ENCODE measurements at regions not wholly inside any gene's neighbourhood (a gene's known extent, or its start where the extent isn't known, plus 50 kb on each side); places are given as distances from the start of the nearest gene placed in this dataset.
A peak's percentile ranks its signal among the peaks of the same experiment; 100 is the strongest.

- Histone ChIP-seq H3K18ac (ENCODE audit: low read length) (no peak overlapping the region), H3K9ac (ENCODE audit: low read length) (no peak overlapping the region), H4K12ac (ENCODE audit: low read depth, low read length) (no peak overlapping the region), H2AFZ (ENCODE audit: insufficient read depth, low read length, poor library complexity) (no peak overlapping the region), H3K27me3 (ENCODE audit: insufficient read depth, low read length) (no peaks in the 10 kb centered on the region), H4K91ac (ENCODE audit: low read depth, low read length) (peak overlapping the region; percentile 25), H2BK5ac (ENCODE audit: low read depth, low read length, poor library complexity) (no peak overlapping the region), H2BK12ac (ENCODE audit: low read length) (peak overlapping the region; percentile 37), H3K79me2 (ENCODE audit: control insufficient read depth, insufficient read depth, low read length, poor library complexity) (peaks cover 5% of the 10 kb centered on the region), H3K79me1 (ENCODE audit: low read length) (peaks cover 28% of the 10 kb centered on the region), H3K14ac (ENCODE audit: low read length) (peak overlapping the region; percentile 18), H2AK5ac (ENCODE audit: low read length) (no peak overlapping the region), H2BK120ac (ENCODE audit: insufficient read depth, low read length, poor library complexity) (peak overlapping the region; percentile 35), H3K4me3 (ENCODE audit: low read depth, low read length) (no peak overlapping the region), H4K8ac (ENCODE audit: low read depth, low read length) (no peak overlapping the region), H3K9me3 (ENCODE audit: insufficient read depth, low read depth, low read length) (peaks cover 3% of the 10 kb centered on the region), H3K36me3 (ENCODE audit: control insufficient read depth in 1 of 2, insufficient read depth in 2 of 2, low read length in 2 of 2) (peaks cover 0 to 1% of the 10 kb centered on the region in 2 experiments), H3K4me1 (ENCODE audit: control insufficient read depth in 1 of 2, insufficient read depth in 2 of 2, low read length in 2 of 2) (peaks cover 11 to 21% of the 10 kb centered on the region in 2 experiments), H3K4ac (ENCODE audit: low read depth, low read length) (no peak overlapping the region), H3K23ac (ENCODE audit: low read length) (no peak overlapping the region), H3K4me2 (ENCODE audit: low read length) (no peak overlapping the region), H3K27ac (ENCODE audit: low read depth, low read length) (no peak overlapping the region)
- no CpG with 5 or more reads among the region's 2 CpGs for WGBS (ENCODE audit: extremely low coverage, insufficient coverage, insufficient read length)
- DNase-seq, result peak in 1 of 2 donors; percentile 35
These were observed 163.9 kb downstream of the DDX1 start for GRCh38 chr2:15755528-15755927.

GRCh38 chr2:15756011-15756550 is 164.4 kb downstream of the DDX1 start:
- Histone ChIP-seq H3K4me2 (ENCODE audit: low read length) (no peak overlapping the region), H3K79me1 (ENCODE audit: low read length) (peaks cover 23% of the 10 kb centered on the region), H3K14ac (ENCODE audit: low read length) (no peak overlapping the region), H3K36me3 (ENCODE audit: control insufficient read depth in 1 of 2, insufficient read depth in 2 of 2, low read length in 2 of 2) (peaks cover 0 to 1% of the 10 kb centered on the region in 2 experiments), H3K18ac (ENCODE audit: low read length) (no peak overlapping the region), H3K27me3 (ENCODE audit: insufficient read depth, low read length) (no peaks in the 10 kb centered on the region), H3K27ac (ENCODE audit: low read depth, low read length) (no peak overlapping the region), H2BK120ac (ENCODE audit: insufficient read depth, low read length, poor library complexity) (peak overlapping the region; percentile 56), H3K79me2 (ENCODE audit: control insufficient read depth, insufficient read depth, low read length, poor library complexity) (peaks cover 2% of the 10 kb centered on the region), H3K9me3 (ENCODE audit: insufficient read depth, low read depth, low read length) (peaks cover 3% of the 10 kb centered on the region), H4K91ac (ENCODE audit: low read depth, low read length) (no peak overlapping the region), H3K4me1 (ENCODE audit: control insufficient read depth in 1 of 2, insufficient read depth in 2 of 2, low read length in 2 of 2) (peaks cover 8 to 16% of the 10 kb centered on the region in 2 experiments), H3K23ac (ENCODE audit: low read length) (no peak overlapping the region), H2BK5ac (ENCODE audit: low read depth, low read length, poor library complexity) (no peak overlapping the region), H2AK5ac (ENCODE audit: low read length) (no peak overlapping the region), H4K12ac (ENCODE audit: low read depth, low read length) (no peak overlapping the region), H2BK12ac (ENCODE audit: low read length) (no peak overlapping the region), H2AFZ (ENCODE audit: insufficient read depth, low read length, poor library complexity) (no peak overlapping the region), H3K9ac (ENCODE audit: low read length) (no peak overlapping the region), H3K4ac (ENCODE audit: low read depth, low read length) (no peak overlapping the region), H3K4me3 (ENCODE audit: low read depth, low read length) (no peak overlapping the region), H4K8ac (ENCODE audit: low read depth, low read length) (no peak overlapping the region)
- WGBS (ENCODE audit: extremely low coverage, insufficient coverage, insufficient read length), result no CpG with 5 or more reads among the region's 2 CpGs
- DNase-seq, result peak; percentile 57 to 78

GRCh38 chr2:15756882-15757819 is 165.5 kb downstream of the DDX1 start:
- H3K27ac ChIP-seq (ENCODE audit: low read depth, low read length), result no peak overlapping the region
- H3K18ac ChIP-seq (ENCODE audit: low read length), result no peak overlapping the region
- H3K4me2 ChIP-seq (ENCODE audit: low read length), result no peak overlapping the region
- no peak overlapping the region for H2BK120ac ChIP-seq (ENCODE audit: insufficient read depth, low read length, poor library complexity)
- H3K27me3 ChIP-seq (ENCODE audit: insufficient read depth, low read length), result no peaks in the 10 kb centered on the region
- H3K14ac ChIP-seq (ENCODE audit: low read length), result no peak overlapping the region
- no peak overlapping the region for H3K4ac ChIP-seq (ENCODE audit: low read depth, low read length)
- H3K4me1 ChIP-seq (ENCODE audit: control insufficient read depth in 1 of 2, insufficient read depth in 2 of 2, low read length in 2 of 2), result peaks cover 1 to 11% of the 10 kb centered on the region in 2 experiments
- no peak overlapping the region for H4K12ac ChIP-seq (ENCODE audit: low read depth, low read length)
- no peak overlapping the region for H3K23ac ChIP-seq (ENCODE audit: low read length)
- no peak overlapping the region for H2BK12ac ChIP-seq (ENCODE audit: low read length)
- DNase-seq, result peak; percentile 65 to 81
- WGBS (ENCODE audit: extremely low coverage, insufficient coverage, insufficient read length), result no CpG with 5 or more reads among the region's 10 CpGs
- H4K8ac ChIP-seq (ENCODE audit: low read depth, low read length), result no peak overlapping the region
- H3K9ac ChIP-seq (ENCODE audit: low read length), result no peak overlapping the region
- peaks cover 3% of the 10 kb centered on the region for H3K9me3 ChIP-seq (ENCODE audit: insufficient read depth, low read depth, low read length)
- H2AK5ac ChIP-seq (ENCODE audit: low read length), result no peak overlapping the region
- no peak overlapping the region for H2BK5ac ChIP-seq (ENCODE audit: low read depth, low read length, poor library complexity)
- no peak overlapping the region for H2AFZ ChIP-seq (ENCODE audit: insufficient read depth, low read length, poor library complexity)
- no peak overlapping the region for H3K4me3 ChIP-seq (ENCODE audit: low read depth, low read length)
- peaks cover 16% of the 10 kb centered on the region for H3K79me1 ChIP-seq (ENCODE audit: low read length)
- peaks cover 0 to 1% of the 10 kb centered on the region in 2 experiments for H3K36me3 ChIP-seq (ENCODE audit: control insufficient read depth in 1 of 2, insufficient read depth in 2 of 2, low read length in 2 of 2)
- H3K79me2 ChIP-seq (ENCODE audit: control insufficient read depth, insufficient read depth, low read length, poor library complexity), result peaks cover 2% of the 10 kb centered on the region
- H4K91ac ChIP-seq (ENCODE audit: low read depth, low read length), result no peak overlapping the region

DNA sequence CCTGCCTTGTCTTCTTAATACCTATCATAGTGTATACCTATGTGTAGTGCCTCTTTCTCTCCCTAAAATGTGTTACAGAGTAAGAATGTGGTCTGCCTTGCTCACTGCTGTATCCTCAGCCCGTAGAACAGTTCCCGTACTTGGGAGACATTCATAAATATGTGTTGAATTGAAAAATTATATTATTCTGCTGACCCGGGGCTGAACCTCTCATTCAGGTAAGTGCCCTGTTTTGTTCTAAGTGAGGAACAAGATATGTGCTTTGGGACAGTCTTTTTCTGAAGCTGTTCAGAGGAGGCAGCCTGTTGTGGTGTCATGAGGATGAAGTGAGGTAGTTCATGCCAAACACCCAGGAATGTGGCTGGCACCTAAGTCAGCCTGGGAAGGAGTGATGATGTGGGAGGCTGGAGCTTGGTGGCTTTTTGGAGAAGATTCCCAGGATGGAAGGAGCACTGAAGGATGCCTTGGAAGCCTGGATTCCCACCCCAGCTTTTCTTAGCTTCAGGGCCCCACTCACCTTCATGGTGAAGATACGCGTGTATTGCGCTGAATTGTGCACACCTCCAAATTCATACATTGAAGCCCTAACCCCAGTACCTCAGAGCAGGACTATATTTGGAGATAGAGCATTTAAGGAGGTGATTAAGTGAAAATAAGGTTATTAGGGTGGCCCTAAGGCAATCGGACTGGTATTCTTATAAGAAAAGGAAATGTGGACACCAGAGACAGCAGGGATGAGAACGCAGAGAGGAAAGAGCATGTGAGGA is 166.3 kb downstream of the DDX1 start:
- WGBS (ENCODE audit: extremely low coverage, insufficient coverage, insufficient read length), result no CpG with 5 or more reads among the region's 8 CpGs
- H2BK5ac ChIP-seq (ENCODE audit: low read depth, low read length, poor library complexity), result no peak overlapping the region
- no peak overlapping the region for H3K9ac ChIP-seq (ENCODE audit: low read length)
- H3K14ac ChIP-seq (ENCODE audit: low read length), result no peak overlapping the region
- peaks cover 0 to 1% of the 10 kb centered on the region in 2 experiments for H3K36me3 ChIP-seq (ENCODE audit: control insufficient read depth in 1 of 2, insufficient read depth in 2 of 2, low read length in 2 of 2)
- DNase-seq, result no peak
- no peak overlapping the region for H2BK12ac ChIP-seq (ENCODE audit: low read length)
- H4K12ac ChIP-seq (ENCODE audit: low read depth, low read length), result no peak overlapping the region
- peaks cover 3% of the 10 kb centered on the region for H3K9me3 ChIP-seq (ENCODE audit: insufficient read depth, low read depth, low read length)
- peaks cover 14% of the 10 kb centered on the region for H3K79me1 ChIP-seq (ENCODE audit: low read length)
- H3K23ac ChIP-seq (ENCODE audit: low read length), result no peak overlapping the region
- H3K4ac ChIP-seq (ENCODE audit: low read depth, low read length), result no peak overlapping the region
- no peaks in the 10 kb centered on the region for H3K27me3 ChIP-seq (ENCODE audit: insufficient read depth, low read length)
- H4K8ac ChIP-seq (ENCODE audit: low read depth, low read length), result no peak overlapping the region
- H3K27ac ChIP-seq (ENCODE audit: low read depth, low read length), result no peak overlapping the region
- H3K4me1 ChIP-seq (ENCODE audit: control insufficient read depth in 1 of 2, insufficient read depth in 2 of 2, low read length in 2 of 2), result peaks cover 0 to 10% of the 10 kb centered on the region in 2 experiments
- H3K18ac ChIP-seq (ENCODE audit: low read length), result no peak overlapping the region
- H3K79me2 ChIP-seq (ENCODE audit: control insufficient read depth, insufficient read depth, low read length, poor library complexity), result peaks cover 2% of the 10 kb centered on the region
- no peak overlapping the region for H2AK5ac ChIP-seq (ENCODE audit: low read length)
- H2BK120ac ChIP-seq (ENCODE audit: insufficient read depth, low read length, poor library complexity), result no peak overlapping the region
- no peak overlapping the region for H2AFZ ChIP-seq (ENCODE audit: insufficient read depth, low read length, poor library complexity)
- no peak overlapping the region for H3K4me2 ChIP-seq (ENCODE audit: low read length)
- H4K91ac ChIP-seq (ENCODE audit: low read depth, low read length), result no peak overlapping the region
- no peak overlapping the region for H3K4me3 ChIP-seq (ENCODE audit: low read depth, low read length)

Data from trophoblast cell (in vitro differentiated cells and primary cell).